HG03175 (cell line): ENCODE measurements at regions not wholly inside any gene's neighbourhood (a gene's known extent, or its start where the extent isn't known, plus 50 kb on each side); places are given as distances from the start of the nearest gene placed in this dataset.
"Not testable (repeated sequence)": the region's sequence is repeated elsewhere in the genome, so short reads cannot be mapped to it uniquely, and the experiment has no call there.

ENCODE experiments used
- ATAC-seq: cut with Tn5 transposase; IDR thresholded peaks from one replicate; pipeline ENCODE4 v1.9.1; 2021; ENCODE audit warnings: mild to moderate bottlenecking, moderate library complexity; ENCODE audit not compliant: unreplicated experiment

DNA sequence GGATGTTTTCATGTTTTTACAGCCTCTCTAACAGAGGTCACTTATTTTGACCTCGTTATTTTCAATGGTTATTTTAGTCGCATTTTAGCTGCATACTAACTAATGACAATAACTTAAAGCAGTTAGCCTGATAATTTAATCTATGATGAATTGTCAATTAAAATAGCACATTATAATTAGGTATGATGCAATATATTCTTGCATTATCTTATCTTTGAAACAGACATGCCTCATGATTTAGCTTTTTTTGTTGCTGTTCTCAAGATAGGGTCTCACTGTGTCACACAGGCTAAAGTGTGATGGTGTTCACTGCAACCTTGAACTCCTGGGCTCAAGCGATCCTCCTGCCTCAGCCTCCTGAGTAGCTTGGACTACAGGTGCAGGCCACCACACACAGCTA lies 126.4 kb downstream of the KBTBD2 start:
- no peak for ATAC-seq

DNA sequence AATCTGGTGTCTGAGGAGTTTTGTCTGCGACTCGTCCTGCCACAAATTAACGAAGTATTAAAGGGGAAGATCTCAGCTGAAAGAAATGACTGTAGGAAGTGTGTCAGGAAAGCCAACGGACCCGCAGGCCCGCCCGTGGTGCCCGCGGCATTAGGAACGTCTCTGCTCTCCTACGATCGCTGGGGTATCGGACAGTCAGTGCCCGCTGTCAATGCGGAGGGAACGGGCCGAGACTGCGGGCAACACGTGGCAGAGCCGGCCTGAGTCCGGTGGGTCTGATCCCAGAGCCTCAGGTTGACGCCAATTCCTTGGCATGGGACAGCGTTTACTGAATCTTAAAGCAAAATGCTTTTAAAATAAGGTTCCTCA lies 128.7 kb downstream of the KBTBD2 start:
- ATAC-seq, result no peak

DNA sequence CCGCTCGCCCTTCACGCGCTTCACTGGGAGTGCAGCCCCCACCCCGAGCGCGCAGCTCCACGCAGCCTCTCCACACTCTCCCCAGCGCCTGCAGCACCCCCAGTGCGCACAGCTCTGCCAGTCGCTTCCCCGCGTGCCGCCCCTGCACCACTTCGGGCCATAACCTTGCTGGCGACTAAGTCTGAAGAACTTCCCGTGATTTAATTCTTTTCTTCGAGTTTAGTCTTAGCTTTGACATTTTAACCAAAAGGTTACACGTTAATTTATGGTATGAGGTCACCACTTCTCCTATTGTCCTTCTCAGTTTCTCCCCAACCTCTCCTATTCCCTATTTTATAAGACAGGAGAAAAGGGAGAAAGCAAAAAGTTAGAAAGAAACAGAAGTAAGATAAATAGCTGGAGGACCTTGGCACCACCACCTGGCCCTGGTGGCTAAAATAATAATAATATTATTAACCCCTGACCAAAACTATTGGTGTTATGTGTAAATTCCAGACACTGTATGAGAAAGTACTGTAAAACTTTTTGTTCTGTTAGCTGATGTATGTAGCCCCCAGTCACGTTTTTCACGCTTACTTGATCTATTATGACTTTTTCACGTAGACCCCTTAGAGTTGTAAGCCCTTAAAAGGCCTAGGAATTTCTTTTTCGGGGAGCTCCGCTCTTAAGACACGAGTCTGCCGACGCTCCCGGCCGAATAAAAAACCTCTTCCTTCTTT lies 129.2 kb downstream of the KBTBD2 start:
- ATAC-seq, result not testable (repeated sequence)

DNA sequence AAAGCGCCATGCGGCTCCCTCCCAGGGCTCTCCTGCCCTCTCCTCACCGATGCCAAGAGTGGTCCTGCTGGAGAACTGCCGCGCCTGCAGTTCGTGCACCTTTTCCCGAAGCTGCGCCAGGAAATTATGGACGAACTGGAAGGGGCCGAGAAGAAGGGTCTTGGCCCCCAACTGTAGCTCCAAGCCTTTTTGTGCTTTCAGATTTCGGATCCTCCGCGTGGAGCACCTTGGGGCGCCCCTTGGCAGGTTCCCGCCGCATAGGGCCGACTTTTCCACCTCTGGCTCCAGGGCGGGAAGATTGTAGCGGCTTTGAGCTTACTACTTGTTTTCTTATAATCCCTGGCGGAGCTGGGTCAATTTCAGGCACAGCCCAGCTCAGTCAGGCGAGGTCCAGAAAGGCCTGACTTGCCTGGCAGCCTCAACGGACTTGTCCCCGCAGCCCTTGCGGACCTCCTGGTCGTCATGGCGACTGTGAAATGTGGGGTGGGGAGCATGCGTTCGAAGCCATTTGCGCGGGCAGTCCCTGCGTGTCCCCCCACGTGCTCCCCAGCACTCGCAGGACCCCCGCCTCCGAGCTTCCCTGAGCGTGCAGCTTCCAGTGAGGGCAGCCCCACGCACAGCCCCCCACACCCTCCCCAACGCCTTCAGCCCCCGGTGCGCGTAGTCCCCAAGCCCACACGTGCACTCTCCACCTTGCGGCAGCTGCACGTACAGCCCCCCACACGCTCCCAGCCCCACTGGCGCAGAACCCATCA lies 129.9 kb downstream of the KBTBD2 start:
- ATAC-seq, result no peak

DNA sequence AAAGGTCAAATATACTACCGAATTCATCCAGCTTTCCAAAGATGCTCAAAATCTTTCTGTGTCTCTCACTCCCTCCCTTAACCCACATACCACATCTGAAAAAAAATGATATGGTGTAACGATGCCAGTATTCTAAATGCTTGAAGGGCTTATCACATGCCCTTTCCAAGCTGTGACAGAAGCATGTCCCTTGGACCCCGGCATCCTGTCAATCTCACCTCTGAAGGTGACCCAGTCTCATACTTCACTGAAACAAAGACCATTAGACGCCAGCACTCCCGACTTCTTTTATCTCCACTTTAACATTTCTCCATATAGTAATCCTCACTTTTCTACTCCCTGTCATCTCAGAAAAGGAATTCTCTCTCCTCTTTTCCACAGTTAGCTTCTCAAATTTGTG lies 130.8 kb downstream of the KBTBD2 start:
- ATAC-seq, result not testable (repeated sequence)

DNA sequence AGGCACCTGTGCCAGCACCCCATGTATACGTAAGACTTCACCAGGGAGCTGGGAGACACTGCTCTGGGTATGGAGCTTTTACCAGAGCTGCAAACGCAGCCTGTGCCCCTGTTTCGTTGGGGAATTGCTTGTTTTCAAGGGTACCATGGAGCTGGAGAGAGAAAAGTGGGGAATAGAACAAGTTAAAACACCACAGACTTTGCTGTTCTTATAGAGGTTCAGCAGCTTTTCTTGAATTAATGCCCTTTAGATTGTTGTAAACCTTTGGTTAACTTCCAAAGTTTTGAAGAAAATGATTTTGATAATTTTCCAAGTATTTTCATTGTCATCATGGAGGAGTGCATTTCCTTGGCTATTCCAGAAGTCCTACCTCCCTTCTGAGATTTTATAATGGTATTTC lies 131.7 kb downstream of the KBTBD2 start:
- ATAC-seq, result not testable (repeated sequence)

DNA sequence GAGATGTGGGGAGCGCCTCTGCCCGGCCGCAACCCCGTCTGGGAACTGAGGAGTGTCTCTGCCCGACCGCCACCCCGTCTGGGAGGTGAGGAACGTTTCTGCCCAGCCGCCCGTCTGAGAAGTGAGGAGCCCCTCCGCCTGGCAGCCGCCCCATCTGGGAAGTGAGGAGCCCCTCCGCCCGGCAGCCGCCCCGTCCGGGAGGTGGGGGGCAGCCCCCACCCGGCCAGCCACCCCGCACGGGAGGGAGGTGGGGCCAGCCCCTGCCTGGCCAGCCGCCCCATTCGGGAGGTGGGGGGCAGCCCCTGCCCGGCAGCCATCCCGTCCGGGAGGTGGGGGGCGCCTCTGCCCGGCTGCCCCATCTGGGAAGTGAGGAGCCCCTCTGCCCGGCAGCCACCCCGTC lies 137.7 kb downstream of the KBTBD2 start:
- ATAC-seq, result not testable (repeated sequence)

DNA sequence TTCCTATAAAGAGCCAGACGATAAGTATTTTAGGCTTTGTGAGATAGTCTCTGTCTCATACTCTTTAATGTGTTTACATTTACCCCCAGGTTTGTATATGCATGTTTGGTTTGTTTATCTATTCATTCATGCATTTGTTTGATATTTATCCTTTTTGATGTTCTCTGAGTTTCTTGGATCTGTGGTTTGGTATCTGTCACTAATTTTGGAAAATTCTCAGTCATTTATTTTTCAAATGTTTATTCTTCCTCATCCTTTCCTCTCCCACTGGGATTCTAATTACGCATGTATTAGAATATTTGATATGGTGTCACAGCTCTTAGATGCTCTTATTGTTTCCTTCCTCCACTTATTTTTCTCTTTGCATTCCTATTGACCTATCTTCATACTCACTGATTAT lies 143.2 kb downstream of the KBTBD2 start:
- ATAC-seq, result not testable (repeated sequence)

DNA sequence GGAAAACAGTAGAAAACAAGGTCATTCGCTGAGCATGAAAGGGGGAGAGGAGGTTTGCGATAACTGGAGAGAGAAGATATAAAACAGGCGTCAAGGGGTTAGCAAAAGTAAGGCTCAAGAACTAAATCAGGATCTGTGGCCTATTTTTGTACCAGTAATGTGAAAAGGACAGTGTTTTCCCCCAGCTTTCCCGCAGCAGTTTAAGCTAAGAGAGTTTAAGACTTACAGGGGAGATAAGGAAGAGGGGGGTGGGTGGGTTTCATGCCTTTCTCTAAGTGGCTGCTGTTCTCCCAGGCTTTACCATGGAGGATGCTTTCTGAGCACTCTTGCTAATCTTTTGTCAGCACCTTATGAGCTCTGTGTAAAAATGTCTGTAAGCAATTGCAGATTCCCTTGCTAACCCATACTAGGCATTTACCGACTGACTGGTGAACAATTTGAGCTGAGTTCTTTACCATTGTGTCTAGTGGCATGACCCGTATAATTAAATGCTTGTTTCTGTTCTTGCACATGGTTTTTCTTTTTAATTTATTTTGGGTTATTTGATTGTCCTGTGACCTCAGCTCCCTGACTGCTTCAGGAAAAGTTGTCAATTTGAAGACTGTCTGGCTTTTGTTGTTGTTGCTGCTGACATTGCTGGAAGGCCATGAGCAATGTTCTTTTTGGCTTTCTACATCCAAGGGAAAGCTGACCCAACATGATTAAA lies 144.0 kb downstream of the KBTBD2 start:
- not testable (repeated sequence) for ATAC-seq

DNA sequence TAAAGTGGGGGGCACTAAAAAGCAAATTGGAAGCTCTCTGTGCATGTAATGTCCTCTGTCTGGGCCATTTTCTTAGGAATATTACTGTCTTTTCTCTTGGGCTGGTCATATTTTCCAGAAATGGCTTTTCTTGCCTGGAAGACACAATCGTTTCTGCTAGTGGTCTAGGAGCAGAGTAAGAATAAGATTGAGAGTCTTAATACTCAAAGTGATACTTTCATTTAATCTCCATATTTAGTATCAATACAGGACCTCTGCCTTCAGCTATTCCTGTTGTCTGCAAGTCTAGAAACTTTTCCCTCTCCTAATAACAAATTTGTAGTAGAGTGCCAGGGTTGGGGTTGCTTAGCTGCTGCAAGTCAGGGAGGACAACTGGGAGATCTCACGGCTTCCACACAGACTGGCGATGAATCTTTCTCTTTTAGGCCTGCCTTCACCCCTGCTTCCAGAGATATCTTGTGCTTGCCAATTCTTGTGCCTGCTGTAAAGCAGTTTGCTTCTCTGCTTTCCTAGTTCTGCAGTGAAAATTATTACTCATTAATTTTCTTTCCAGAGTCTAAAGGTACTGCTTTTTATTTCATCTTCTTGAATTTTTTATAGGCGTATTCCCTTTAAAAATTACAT lies 149.6 kb downstream of the KBTBD2 start:
- not testable (repeated sequence) for ATAC-seq

DNA sequence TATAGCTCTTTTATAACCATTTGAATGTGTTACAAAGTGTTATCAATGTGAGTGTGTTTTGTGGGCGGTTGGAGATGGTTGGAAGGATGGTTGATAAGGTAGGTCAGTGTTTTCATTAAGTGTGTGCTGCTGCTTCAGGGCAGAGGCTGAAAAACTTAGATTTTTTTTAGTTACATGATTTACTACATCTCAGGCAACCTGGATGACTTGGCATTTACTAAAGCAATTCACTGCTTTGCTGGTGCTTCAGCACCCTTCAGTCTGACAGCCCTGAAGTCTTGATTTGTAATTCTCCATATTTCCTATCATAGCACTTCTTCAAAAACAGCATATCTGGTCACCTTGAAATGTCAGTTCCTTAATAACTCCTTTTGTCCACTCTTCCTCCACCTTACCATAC lies 151.8 kb downstream of the KBTBD2 start:
- ATAC-seq, result not testable (repeated sequence)

DNA sequence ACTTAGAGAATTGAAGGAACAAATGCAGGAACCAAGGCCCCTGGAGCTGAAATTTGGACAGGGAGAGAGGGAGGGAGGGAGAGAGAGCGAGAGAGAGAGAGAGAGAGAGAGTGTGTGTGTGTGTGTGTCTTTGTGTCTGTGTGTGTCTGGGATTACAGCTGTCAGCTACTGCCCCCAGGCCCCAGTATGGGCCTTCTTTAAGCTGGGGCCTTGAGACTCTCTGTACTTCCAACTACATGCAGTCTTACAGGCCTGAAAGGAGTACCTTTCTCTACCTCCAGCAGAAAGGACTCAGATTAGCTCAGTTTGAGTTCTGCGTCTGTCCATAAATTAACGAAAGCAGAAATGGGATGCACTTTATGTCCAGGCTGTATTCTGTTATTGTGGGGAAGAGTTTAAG lies 153.2 kb downstream of the KBTBD2 start:
- ATAC-seq, result not testable (repeated sequence)

DNA sequence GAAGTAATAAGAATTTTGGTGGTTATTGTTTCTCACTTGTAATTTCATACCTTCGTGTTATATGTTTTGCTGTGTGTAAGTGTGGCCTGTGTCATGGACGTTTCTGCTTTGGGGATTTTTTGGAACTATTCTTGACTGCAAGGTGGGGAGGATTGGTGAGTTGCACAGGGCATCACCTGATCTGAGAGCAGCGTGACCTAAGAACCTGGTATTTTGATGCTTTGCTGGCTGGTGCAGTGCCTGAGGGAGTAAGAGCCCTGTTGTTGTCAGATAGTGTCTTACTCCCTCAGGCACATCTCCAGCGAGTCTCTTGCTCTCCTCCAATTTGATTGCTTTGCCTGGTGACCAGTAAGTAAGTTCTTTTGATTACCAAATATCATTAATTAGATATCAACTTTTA lies 158.8 kb downstream of the KBTBD2 start:
- ATAC-seq, result not testable (repeated sequence)

DNA sequence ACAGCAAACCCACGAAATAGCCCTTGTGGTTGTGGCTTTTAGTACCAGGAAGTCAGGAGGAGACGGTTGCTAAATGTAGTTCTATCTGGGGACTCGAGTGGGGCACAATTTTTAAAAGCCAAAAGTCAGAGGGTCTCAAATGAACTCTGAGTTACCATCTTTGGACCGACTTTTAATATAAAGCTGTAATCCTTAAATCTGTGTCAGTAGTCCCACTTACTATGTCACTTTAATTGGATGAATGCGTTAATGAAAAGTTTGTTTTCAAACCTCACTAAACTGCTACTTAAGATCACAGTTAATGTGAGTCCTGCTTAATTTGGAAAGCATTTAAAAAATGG lies 162.3 kb downstream of the KBTBD2 start:
- not testable (repeated sequence) for ATAC-seq

DNA sequence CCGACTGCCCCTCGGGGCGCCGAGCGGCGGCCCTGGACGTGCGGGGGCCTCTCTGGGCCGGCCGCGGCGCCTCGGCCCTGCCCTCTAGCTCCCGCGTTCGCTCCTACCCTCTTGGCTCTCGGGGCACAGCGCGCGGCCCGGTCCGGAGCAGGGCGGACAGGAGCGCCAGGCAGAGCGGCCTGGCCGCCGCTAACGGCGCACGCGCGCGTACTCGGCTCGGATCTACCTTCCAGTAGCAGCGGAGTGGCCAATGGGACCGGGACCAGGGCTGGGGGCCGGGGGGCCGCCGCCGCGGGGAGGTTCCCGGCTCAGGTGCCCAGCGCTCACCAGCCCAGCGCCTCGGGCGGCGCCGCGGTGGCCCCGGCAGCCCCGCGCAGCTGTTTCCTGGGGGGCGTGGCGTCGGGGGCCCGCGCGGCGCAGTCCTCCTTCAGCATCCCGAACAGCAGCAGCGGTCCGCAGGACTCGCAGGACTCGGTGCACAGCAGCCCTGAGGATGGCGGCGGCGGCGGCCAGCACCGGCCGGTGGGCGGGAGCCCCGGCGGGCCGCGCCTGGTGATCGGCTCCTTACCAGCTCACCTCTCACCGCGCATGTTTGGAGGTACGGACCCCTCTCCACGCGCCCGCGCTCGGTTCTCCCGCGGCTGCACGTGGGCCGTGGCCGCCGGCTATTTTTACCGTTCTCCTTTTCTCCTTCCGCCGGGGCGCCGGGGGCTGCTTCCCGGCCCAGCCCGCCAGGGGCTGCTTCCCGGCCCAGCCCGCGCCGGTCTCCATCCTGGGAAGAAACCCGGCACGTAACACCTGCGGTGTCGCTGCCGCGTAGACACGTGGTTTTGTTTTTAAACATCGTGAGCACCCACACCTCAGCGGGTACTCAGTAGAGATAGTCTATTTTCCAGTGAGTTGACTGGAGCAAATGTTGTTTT lies 162.9 kb downstream of the KBTBD2 start:
- ATAC-seq, result peak; percentile 76

DNA sequence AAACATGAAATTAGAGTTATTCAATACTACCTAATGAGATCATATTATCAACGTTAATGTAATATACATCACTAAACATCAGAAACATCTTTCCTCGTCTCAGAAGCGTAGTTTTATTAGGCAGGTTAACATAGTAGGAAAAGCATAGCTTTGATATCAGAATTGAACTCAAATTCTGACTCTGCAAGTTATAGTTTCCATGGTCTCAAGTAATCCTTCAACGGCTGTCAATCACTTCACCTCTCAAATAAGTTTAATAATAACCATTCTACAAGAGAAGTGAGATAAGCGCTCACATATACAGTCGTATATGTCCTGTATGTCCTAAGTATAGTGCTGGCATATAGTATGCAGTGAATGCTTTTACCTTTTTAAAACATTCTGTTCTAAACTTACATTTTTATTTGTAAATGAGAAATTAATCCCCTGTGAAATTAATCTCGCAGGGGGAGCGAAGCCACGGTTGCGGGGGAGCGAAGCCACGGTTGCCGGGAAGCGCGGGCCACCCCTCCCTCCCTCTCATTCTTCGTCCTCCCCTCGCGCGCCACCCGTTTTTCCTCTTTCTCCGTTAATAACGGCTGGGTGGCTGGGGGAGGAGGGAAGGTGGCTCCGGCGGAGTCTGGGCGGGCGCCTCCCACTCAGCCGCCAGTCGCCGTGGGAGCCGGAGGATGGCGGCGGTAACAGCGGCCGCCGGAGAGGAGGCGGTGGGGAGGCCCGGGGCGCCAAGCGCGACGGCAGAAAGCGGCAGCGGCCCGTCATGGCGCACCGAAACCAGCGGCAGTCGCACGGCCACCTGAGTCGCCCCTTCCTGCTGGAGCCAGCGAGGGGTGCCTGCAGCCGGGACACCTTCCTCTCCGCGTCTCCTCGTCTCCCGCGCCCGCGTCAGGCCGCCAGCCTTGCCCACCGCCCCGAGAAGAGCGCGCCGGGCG lies 163.8 kb downstream of the KBTBD2 start:
- peak; percentile 53 for ATAC-seq

DNA sequence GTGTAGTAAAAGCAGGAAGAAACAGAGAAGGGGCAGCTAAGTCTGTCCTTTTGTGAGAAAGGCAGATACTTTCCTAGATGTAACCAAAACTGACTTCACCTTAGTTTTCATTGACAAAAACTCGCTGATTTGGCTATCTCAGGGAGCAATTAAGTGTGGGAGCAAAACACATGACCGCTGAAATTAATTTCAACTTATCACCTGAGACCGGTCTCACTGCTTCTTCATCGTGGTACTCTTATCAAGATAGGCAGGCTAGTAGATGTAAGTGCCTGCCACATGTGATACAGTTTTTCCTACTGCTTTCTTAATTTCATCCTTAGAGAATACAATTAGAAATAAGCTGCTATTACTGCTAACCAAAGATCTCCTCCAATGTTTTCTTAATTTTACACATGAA lies 168.7 kb downstream of the KBTBD2 start:
- not testable (repeated sequence) for ATAC-seq

DNA sequence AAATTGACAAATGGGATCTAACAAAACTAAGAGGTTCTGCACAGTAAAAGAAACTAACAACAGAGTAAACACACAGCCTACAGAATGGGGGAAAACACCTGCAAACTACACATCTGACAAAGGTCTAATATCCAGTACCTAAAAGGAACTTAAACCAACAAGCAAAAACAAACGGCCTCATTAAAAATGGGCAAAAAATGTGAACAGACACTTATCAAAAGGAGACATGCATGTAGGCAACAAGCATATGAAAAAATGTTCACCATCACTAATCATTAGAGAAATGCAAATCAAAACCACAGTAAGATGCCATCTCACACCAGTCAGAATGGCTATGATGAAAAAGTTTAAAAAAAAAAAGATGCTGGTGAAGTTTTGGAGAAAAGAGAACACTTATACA lies 197.4 kb downstream of the KBTBD2 start:
- no peak for ATAC-seq
